Fibroblast of skin of back (primary cell): ENCODE measurements at regions not wholly inside any gene's neighbourhood (a gene's known extent, or its start where the extent isn't known, plus 50 kb on each side); places are given as distances from the start of the nearest gene placed in this dataset.

Source experiments
- DNase-seq: peaks from one replicate; pipeline ENCODE4 v3.0.0-alpha.2; 2013

DNA sequence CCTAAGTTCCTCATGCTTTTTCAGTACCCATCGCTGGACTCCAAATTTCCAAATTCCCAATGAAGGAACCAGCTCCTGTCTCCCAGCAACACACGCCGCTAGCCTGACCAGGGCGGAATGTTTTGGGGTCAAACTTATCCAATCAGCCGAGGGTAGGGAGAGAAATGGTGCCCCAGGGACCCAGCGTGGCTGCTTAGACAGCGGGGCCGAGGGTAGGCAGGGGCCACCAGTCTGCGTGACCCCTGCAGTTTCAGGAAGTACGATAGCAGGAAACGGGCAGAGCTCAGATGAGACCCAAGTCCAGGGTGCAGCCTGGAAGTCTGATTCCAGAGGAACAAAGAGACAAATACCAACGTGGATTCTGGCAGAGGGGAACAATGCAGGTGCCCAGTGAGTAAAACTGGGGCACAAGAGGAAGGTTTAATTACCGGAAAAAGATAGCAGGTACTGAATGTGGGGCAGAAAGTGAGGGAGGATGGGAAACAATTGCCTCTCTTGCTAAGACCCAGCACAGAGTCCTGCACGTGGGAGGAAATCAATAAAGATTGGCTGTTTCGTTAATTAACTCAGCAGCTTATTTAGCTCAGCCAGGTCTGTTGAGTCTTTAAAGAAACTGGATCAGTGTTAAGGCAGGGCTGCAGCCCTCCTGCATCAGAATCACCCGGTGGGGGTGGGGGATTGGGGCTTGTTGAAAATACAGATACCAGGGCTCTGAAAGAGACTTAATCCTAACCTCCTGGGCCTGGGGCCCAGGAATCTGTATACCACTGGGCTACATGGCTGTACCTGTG, 50.4 kb upstream of the NFE2L3 start:
- no peak for DNase-seq

DNA sequence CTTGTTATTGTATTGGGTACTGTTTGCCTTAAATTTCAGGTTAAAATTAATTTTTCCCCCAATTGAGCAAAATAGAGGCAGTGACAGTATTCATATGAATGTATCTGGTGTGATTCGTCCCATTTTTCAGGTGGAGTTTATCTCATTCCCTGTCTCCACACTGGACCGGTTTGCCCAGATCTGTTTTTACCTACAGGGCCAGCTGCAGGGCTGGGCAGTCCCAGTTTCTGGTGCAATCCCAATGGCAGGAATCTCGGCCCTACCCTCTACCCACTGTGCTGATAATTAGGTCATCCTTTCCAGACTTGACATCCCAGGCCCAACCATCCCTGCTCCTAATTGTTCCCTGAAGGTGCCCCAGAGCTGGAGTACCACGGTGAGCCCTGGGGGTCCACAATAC, 49.8 kb upstream of the NFE2L3 start:
- DNase-seq, result no peak
